ENCODE measurements at regions not wholly inside any gene's neighbourhood (a gene's known extent, or its start where the extent isn't known, plus 50 kb on each side); places are given as distances from the start of the nearest gene placed in this dataset.
"Not testable (repeated sequence)": the region's sequence is repeated elsewhere in the genome, so short reads cannot be mapped to it uniquely, and the experiment has no call there.

DNA sequence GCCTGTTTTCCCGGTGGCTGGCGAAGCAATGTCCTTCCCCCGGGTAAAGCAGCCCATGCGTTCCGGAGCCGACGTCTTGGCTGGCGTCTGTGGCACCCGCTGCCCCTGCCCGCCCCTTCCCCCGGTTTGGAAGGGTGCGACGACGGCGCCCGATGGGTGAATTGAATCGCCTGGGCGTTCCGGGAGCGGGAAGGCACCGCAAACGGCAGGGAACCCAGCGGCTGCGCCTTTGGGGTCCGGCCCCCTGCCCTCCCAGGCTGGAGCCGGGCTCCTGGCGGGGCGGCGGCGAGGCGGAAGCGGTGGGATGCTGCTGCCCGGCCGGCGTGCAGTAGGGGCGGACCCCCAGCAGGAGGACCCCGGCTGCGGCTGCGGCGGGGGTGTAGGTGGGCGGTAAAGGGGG lies 123.6 kb upstream of the RHOU start:
- FAIRE-seq; DNase-seq (ENCODE audit: insufficient read length, low spot score): not testable (repeated sequence)

DNA sequence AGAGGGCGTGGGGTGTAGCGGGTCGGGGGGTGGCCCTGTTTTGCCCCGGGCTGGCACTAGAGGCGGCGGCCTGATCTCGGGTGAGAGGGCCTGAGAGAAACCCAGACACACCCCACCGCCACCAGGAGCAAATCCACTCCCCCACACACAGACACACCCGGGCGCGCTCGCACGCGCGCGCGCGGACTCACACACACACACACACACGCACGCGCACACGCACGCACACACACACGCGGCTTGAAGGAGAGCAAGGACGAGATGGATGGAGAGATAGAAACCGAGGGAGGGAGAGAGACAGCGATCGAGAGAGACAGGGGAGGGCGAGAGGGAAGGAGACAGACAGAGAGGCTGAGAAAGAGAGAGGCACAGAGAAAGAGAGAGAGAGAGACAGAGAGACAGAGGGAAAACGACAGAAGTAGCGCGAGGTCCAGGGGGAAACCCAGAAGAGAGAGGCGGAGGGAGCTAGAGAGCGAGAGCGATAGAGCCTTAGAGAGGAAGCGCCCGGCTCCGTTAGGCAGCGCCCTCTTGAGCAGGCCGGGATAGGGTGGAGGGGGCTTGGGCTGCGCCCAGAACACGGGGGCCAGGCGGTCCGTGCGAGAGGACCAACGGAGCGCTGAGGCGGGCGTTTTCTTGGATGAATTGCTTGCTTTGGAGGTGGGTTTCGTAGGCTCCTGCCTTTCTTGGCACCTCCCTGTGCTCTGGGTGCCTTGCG lies 113.1 kb upstream of the RHOU start:
- not testable (repeated sequence) for DNase-seq (ENCODE audit: insufficient read length, low spot score); FAIRE-seq

DNA sequence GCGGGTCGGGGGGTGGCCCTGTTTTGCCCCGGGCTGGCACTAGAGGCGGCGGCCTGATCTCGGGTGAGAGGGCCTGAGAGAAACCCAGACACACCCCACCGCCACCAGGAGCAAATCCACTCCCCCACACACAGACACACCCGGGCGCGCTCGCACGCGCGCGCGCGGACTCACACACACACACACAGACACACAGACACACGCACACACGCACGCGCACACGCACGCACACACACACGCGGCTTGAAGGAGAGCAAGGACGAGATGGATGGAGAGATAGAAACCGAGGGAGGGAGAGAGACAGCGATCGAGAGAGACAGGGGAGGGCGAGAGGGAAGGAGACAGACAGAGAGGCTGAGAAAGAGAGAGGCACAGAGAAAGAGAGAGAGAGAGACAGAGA lies 108.8 kb upstream of the RHOU start:
- not testable (repeated sequence) for FAIRE-seq; DNase-seq (ENCODE audit: insufficient read length, low spot score)

DNA sequence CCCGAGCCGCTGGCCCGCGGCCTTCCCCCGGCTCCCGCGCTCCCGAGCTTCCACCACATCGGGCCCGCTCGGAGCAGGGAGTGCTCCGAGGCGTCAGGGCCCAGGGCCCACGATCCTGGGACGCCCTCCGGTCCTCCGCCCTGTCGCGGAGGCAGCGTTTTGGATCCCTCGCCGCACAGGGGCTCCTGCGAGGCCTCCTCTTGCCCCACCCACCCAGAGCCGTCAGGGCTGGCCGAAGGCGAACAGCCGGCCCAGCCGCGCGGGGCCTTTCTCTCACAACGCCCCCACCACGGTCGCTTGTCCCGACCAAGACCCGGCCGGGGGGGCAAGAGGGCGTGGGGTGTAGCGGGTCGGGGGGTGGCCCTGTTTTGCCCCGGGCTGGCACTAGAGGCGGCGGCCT lies 102.4 kb upstream of the RHOU start:
- FAIRE-seq; DNase-seq (ENCODE audit: insufficient read length, low spot score): not testable (repeated sequence)

DNA sequence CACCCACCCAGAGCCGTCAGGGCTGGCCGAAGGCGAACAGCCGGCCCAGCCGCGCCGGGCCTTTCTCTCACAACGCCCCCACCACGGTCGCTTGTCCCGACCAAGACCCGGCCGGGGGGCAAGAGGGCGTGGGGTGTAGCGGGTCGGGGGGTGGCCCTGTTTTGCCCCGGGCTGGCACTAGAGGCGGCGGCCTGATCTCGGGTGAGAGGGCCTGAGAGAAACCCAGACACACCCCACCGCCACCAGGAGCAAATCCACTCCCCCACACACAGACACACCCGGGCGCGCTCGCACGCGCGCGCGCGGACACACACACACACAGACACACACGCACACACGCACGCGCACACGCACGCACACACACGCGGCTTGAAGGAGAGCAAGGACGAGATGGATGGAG lies 100.0 kb upstream of the RHOU start:
- DNase-seq (ENCODE audit: insufficient read length, low spot score); FAIRE-seq: not testable (repeated sequence)

DNA sequence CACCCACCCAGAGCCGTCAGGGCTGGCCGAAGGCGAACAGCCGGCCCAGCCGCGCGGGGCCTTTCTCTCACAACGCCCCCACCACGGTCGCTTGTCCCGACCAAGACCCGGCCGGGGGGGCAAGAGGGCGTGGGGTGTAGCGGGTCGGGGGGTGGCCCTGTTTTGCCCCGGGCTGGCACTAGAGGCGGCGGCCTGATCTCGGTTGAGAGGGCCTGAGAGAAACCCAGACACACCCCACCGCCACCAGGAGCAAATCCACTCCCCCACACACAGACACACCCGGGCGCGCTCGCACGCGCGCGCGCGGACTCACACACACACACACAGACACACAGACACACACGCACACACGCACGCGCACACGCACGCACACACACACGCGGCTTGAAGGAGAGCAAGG lies 97.8 kb upstream of the RHOU start:
- FAIRE-seq; DNase-seq (ENCODE audit: insufficient read length, low spot score): not testable (repeated sequence)

DNA sequence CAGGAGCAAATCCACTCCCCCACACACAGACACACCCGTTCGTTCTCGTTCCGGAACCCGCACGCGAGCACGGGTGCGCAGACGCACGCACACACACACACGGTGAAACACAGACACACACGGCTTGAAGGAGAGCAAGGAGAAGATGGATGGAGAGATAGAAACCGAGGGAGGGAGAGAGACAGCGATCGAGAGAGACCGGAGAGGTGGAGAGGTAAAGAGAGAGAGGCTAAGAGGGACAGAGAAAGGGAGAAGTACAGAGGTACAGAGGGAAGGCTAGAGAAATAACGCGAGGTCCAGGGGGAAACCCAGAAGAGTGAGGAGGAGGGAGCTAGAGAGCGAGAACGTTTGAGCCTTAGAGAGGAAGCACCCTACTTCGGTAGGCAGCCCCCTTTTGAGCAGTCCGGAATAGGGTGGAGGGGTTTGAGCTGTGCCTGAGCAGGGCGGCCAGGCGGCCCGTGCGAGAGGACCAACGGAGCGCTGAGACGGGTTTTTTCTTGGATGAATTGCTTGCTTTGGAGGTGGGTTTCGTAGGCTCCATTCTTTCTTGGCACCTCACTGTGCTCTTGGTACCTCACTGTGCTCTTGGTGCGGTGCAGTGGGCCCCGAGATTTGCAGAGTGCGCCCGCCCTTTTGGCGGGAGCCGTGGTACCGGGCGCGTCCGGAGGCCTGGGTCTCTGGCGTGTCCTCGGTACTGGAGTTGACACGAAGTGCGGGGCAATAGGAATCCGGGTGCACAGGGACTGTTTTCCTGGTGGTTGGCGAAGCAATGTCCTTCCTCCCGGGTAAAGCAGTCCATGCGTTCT lies 88.4 kb upstream of the RHOU start:
- no peak for TF ChIP-seq POLR2A (IDR thresholded peaks at IDR 0.05; ENCODE audit: low read depth, low read length)
- FAIRE-seq, result no peak
- no peak for DNase-seq (ENCODE audit: insufficient read length, low spot score)

DNA sequence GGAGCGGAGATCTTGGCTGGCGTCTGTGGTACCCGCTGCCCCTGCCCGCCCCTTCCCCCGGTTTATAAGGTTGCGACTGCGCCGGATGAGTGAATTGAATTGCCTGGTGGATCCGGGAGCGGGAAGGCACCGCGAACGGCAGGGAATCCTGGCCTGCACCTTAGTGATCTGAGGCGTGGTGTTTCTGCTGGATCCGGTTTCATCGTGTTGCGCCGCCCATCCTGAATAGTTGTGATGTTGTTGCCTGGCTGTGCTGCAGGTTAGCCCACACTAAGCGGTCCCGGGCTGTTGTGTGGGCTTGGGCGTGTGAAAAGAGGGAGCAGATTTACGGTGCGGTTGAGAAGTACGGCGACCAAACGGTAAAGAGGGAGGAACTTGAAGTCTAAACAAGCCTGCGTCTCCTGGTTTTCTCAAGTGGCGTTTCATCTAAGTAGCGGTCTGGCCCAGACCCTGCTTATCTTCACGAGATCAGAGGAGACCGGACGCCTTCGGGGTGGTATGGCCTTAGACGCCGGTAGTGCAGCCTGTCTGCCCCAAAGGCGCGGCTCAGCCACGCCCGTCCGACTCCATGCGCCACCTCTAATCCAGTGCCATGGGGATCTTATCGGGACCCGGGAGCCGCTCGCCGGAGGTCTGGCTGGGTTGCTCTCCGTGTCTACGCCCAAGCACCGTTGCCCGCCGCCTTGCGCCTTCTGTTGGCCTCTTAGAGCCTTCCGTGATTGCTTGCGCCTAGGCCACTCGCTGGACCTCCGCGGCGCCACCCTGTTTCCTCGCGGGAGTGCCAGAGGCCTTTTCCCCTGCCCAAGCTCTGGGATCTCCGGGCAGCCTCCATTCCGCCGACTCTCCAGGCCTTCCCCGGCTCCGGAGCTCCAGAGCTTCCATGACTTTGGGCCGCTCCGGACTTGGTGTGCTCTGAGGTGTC lies 87.5 kb upstream of the RHOU start:
- TF ChIP-seq POLR2A (IDR thresholded peaks at IDR 0.05; ENCODE audit: low read depth, low read length), result 0 out of 2 replicates have a peak, but pooled peaks have one; percentile 30
- FAIRE-seq (no peak), DNase-seq (ENCODE audit: insufficient read length, low spot score) (no peak)

DNA sequence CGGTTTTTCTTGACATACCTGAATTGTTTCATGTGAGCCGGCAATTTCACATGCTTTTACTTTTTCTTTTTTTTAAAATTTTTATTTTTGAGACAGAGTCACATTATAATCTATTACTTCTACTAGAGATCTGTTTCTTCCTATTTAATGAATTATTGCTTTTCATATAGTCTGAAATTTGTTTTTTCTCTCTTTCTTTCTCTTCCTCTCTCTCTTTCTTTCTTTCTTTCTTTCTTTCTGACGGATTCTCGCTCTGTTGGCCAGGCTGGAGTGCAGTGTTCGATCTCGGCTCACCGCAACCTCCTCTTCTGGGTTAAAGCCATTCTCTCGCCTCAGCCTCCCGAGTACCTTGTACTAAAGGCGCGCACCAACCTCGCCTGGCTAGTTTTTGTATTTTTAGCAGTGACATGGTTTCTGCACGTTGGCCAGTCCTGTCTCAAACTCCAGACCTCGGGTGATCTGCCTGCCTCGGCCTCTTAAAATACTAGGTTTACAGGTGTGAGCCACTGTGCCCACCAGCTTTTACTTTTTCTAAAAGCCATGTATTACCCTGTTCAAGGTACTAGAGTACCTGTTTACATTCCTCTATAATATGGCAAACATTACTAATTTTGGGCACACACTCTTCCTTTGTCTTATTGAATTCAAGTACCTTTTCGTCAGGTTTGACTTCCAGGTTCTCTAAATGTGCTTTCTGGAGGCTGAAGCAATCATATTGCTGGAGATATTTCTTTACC lies 86.5 kb upstream of the RHOU start:
- FAIRE-seq (no peak), DNase-seq (ENCODE audit: insufficient read length, low spot score) (no peak)
- TF ChIP-seq POLR2A (IDR thresholded peaks at IDR 0.05; ENCODE audit: low read depth, low read length), result no peak

DNA sequence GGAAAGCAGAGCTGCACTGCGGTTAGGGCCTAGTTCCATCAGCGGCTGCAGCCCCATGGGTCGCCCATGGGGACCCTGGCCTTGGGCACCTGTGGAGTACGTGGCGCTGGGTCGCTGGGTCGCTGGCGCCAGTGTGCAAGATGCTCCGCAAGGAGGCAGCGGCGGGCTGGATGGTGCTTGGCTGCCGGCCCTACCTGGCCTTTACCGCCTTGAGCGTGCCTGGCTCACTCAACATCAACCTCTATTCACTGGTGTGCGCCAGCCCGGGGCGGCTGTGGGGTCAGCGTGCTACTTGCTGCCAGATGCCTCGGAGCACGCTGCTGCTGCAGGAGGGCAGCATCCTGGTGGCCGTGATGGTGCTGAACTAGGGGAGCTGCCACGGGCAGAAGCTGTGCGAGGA lies 85.1 kb upstream of the RHOU start:
- no peak for DNase-seq (ENCODE audit: insufficient read length, low spot score)
- no peak for TF ChIP-seq POLR2A (IDR thresholded peaks at IDR 0.05; ENCODE audit: low read depth, low read length)
- no peak for FAIRE-seq

DNA sequence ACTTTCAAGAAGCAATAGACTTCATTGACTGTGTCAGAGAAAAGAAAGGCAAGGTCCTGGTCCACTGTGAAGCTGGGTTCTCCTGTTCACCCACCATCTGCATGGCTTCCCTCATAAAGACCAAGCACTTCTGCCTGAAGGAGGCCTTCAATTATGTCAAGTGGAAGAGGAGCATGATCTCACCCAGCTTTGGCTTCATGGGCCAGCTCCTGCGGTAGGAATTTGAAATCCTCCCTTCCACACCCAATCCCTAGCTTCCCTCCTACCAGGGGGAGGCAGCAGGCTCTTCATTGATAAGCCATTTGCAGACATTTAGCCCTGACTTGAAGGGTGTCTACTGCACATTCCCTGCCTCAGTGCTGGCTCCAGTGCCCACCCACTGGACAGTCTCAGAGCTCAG lies 84.3 kb upstream of the RHOU start:
- FAIRE-seq, result no peak
- no peak for TF ChIP-seq POLR2A (IDR thresholded peaks at IDR 0.05; ENCODE audit: low read depth, low read length)
- no peak for DNase-seq (ENCODE audit: insufficient read length, low spot score)

DNA sequence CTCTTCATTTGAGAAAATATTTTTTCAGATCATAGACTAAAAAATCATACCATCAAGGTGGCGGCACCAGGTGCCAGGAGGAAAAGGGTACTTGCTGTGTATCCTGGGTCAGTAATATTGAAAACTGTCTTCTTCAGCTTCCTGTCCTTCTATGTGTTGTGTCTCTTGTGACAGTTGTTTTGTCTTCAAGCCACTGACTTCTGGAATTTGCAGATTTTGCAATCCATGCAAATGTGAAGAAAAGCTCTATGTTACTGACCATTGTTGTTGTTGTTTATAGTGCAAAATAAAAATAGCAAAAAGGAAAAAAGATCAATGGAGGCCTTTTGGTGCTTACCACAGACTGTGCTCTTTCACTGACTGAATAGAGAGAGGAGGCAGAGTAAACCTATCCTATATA lies 83.2 kb upstream of the RHOU start:
- FAIRE-seq (no peak), DNase-seq (ENCODE audit: insufficient read length, low spot score) (no peak)
- TF ChIP-seq POLR2A (IDR thresholded peaks at IDR 0.05; ENCODE audit: low read depth, low read length), result no peak

DNA sequence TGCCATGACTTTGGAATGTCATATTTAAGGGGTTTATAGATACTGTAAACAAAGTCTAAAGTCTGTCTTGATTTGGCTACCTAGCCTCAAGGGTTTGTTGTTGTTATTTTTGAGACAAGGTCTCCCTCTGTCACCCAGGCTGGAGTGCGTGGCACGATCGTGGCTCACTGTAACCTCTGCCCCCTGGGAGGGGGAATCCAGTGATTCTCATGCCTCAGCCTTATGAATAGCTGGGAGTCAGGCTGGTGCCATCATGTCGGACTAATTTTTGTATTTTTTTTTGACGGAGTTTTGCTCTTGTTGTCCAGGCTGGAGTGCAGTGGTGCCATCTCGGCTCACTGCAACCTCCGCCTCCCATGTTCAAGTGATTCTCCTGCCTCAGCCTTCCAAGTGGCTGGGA lies 82.2 kb upstream of the RHOU start:
- FAIRE-seq; DNase-seq (ENCODE audit: insufficient read length, low spot score): not testable (repeated sequence)

DNA sequence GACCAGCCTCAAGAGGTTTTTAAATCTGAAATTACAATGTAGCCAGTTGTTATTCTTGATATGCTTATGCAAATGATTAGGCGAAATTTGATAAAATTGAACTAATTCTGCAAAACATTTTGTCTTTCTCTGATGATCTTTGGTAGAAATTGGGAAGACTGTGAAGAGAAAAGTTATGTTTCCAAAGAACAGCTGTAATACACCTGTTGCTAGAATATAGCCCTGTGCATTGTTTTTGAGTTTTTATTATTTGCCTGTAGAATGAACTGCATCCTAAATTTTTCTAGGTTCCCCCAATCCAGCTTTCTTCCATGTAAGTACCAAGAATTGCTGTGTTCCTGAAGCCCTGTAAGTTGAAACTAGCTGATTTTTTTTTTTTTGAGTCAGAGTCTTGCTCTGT lies 81.5 kb upstream of the RHOU start:
- DNase-seq (ENCODE audit: insufficient read length, low spot score) (no peak), FAIRE-seq (no peak)
- TF ChIP-seq POLR2A (IDR thresholded peaks at IDR 0.05; ENCODE audit: low read depth, low read length), result no peak
